ENCODE measurements at regions not wholly inside any gene's neighbourhood (a gene's known extent, or its start where the extent isn't known, plus 50 kb on each side); places are given as distances from the start of the nearest gene placed in this dataset.

DNA sequence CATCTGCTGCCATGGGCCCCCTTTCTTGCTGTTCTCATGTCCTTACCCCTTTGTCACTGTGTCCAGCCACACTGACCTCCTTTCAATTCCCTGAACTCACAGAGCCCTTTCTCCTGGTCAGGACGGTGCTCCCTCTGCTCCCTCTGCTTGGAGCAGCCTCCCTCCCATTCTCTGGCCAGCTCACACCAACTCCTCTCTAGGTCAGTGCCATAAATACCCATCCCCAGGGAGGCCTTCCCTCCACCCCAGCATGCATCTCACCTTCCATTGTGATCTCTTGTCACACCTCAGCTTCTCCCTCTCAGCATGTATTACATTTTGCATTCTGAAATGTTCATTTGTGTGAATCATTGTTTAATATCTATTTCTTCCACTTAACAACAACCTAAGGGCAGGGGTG lies 50.9 kb upstream of the PRNP start:
- Histone ChIP-seq H3K36me3 (ENCODE audit: control insufficient read depth in 2 of 2, extremely low read depth in 1 of 2, insufficient read depth in 2 of 2, low read length in 2 of 2) (no peaks in the 10 kb centered on the region), H3K4me3 (replicated peaks in 1 of 3; ENCODE audit: insufficient read depth in 1 of 3, low read depth in 1 of 3, low read length in 3 of 3) (no peak overlapping the region), H3K79me2 (ENCODE audit: control insufficient read depth, insufficient read depth, low read length) (no peaks in the 10 kb centered on the region), H2AFZ (ENCODE audit: low read depth, low read length) (no peak overlapping the region), H3K4me2 (ENCODE audit: insufficient read depth, low read length) (no peak overlapping the region), H3K9me3 (replicated peaks; ENCODE audit: control insufficient read depth, insufficient read depth, low read length) (no peaks in the 10 kb centered on the region), H4K20me1 (replicated peaks; ENCODE audit: control insufficient read depth, extremely low read depth, insufficient read depth, low read length) (no peaks in the 10 kb centered on the region), H3K9me1 (replicated peaks; ENCODE audit: control insufficient read depth, extremely low read depth, insufficient read depth, low read length) (no peaks in the 10 kb centered on the region), H3K4me1 (ENCODE audit: control insufficient read depth, extremely low read depth, insufficient read depth, low read length) (peaks cover 16% of the 10 kb centered on the region), H3K27ac (ENCODE audit: insufficient read depth, low read depth, low read length) (no peak overlapping the region), H3K27me3 (ENCODE audit: control insufficient read depth in 2 of 2, insufficient read depth in 2 of 2, low read length in 2 of 2) (peaks cover 0 to 2% of the 10 kb centered on the region in 2 experiments), H3K9ac (replicated peaks; ENCODE audit: extremely low read depth, insufficient read depth, low read length) (no peak overlapping the region)
- no peak for TF ChIP-seq POLR2A (IDR thresholded peaks at IDR 0.05; ENCODE audit: low read depth, low read length)
- no peak for TF ChIP-seq POLR2AphosphoS5 (IDR thresholded peaks at IDR 0.05; ENCODE audit: insufficient read depth, low read depth, low read length)
- TF ChIP-seq, protein P1, sequence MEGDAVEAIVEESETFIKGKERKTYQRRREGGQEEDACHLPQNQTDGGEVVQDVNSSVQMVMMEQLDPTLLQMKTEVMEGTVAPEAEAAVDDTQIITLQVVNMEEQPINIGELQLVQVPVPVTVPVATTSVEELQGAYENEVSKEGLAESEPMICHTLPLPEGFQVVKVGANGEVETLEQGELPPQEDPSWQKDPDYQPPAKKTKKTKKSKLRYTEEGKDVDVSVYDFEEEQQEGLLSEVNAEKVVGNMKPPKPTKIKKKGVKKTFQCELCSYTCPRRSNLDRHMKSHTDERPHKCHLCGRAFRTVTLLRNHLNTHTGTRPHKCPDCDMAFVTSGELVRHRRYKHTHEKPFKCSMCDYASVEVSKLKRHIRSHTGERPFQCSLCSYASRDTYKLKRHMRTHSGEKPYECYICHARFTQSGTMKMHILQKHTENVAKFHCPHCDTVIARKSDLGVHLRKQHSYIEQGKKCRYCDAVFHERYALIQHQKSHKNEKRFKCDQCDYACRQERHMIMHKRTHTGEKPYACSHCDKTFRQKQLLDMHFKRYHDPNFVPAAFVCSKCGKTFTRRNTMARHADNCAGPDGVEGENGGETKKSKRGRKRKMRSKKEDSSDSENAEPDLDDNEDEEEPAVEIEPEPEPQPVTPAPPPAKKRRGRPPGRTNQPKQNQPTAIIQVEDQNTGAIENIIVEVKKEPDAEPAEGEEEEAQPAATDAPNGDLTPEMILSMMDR (IDR thresholded peaks at IDR 0.05; ENCODE audit: extremely low read depth in 1 of 2, insufficient read depth in 1 of 2, low read depth in 1 of 2, low read length in 2 of 2): no peak
- no peak for TF ChIP-seq JUN (IDR thresholded peaks at IDR 0.05; ENCODE audit: borderline replicate concordance, insufficient read depth, insufficient read length, low read depth)
- TF ChIP-seq FOS (IDR thresholded peaks at IDR 0.05; ENCODE audit: borderline replicate concordance, insufficient read depth, low read length): no peak
- TF ChIP-seq EZH2 (IDR thresholded peaks at IDR 0.05; ENCODE audit: borderline replicate concordance, low read depth, low read length, severe bottlenecking): no peak
- TF ChIP-seq, protein P2, sequence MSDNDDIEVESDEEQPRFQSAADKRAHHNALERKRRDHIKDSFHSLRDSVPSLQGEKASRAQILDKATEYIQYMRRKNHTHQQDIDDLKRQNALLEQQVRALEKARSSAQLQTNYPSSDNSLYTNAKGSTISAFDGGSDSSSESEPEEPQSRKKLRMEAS (IDR thresholded peaks at IDR 0.05; ENCODE audit: insufficient read depth, insufficient read length): no peak
- TF ChIP-seq GATA2 (IDR thresholded peaks at IDR 0.05; ENCODE audit: insufficient read depth, insufficient read length, low read depth, low read length): no peak
- POLR2A ChIA-PET: no interaction called here
- CTCF ChIA-PET: interaction anchor here (1.0 to 3.7 kb wide), 3 partner anchors 17 to 22 kb away, joined by 3 to 29 read pairs (median 3); no protein-coding TSS in a partner anchor
- BruUV-seq (replicated peaks): no TSS peak
- DNase-seq (ENCODE audit: low read depth, low spot score) (no peak), FAIRE-seq (no peak)
- intact Hi-C loops (cut with micrococcal nuclease) (no loop called here), dilution Hi-C loops (cut with MboI; ENCODE audit: extremely low pct_ligation_motif_present, low sequenced_read_pairs) (no loop called here)
